AG04449 (cell line): ENCODE measurements at regions not wholly inside any gene's neighbourhood (a gene's known extent, or its start where the extent isn't known, plus 50 kb on each side); places are given as distances from the start of the nearest gene placed in this dataset.
A peak's percentile ranks its signal among the peaks of the same experiment; 100 is the strongest.

Experiments used
- CTCF ChIA-PET: fragments of 350-600 bp; formaldehyde crosslinking; extraction: SDS; loops from one replicate; lab custom pipeline; 2021; ENCODE audit warnings: antibody characterized with exemption; lab: Yijun Ruan, JAX
- POLR2A ChIA-PET: fragments of 400-600, 350-600 bp; formaldehyde crosslinking; extraction: SDS; loops from one replicate; lab custom pipeline; 2020; ENCODE audit warnings: antibody characterized with exemption, inconsistent platforms; lab: Yijun Ruan, JAX
- DNase-seq: peaks from one replicate; pipeline ENCODE4 v3.0.0-alpha.2; 2010; ENCODE audit warnings: low read depth, low spot score
- H3K4me3 ChIP-seq: 2 replicates; pipeline ENCODE4 v1.5.1; 2011; ENCODE audit warnings: low read depth, mild to moderate bottlenecking, control low read depth, low read length
- TF ChIP-seq, protein P1 (sequence below): IDR thresholded peaks from one replicate; pipeline ENCODE4 v1.5.1; 2011; ENCODE audit warnings: mild to moderate bottlenecking, moderate library complexity, low read length, control low read depth, inconsistent platforms; ENCODE audit not compliant: insufficient read depth; ENCODE audit errors: missing control alignments

DNA sequence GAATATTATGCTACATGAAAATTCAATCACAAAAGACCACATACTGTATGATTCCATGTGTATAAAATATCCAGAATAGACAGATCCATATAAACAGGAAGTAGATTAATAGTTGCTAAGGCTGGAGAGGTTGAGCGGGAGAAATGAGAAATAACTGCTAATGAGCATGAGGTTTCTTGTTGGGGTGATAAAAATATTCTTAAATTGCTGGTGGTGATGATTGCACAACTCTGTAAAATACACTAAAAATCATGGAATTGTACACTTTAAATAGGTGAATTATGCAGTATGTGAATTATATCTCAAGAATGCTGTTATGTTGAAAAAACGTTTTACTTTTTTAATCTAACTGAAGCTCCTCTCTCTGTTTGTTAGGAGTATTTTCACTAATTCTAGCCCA, 101.8 kb upstream of the CREB1 start:
- ChIA-PET POLR2A (no interaction called here), CTCF (no interaction called here)
- TF ChIP-seq, protein P1, sequence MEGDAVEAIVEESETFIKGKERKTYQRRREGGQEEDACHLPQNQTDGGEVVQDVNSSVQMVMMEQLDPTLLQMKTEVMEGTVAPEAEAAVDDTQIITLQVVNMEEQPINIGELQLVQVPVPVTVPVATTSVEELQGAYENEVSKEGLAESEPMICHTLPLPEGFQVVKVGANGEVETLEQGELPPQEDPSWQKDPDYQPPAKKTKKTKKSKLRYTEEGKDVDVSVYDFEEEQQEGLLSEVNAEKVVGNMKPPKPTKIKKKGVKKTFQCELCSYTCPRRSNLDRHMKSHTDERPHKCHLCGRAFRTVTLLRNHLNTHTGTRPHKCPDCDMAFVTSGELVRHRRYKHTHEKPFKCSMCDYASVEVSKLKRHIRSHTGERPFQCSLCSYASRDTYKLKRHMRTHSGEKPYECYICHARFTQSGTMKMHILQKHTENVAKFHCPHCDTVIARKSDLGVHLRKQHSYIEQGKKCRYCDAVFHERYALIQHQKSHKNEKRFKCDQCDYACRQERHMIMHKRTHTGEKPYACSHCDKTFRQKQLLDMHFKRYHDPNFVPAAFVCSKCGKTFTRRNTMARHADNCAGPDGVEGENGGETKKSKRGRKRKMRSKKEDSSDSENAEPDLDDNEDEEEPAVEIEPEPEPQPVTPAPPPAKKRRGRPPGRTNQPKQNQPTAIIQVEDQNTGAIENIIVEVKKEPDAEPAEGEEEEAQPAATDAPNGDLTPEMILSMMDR: no peak
- no peak overlapping the region for H3K4me3 ChIP-seq
- DNase-seq: no peak

DNA sequence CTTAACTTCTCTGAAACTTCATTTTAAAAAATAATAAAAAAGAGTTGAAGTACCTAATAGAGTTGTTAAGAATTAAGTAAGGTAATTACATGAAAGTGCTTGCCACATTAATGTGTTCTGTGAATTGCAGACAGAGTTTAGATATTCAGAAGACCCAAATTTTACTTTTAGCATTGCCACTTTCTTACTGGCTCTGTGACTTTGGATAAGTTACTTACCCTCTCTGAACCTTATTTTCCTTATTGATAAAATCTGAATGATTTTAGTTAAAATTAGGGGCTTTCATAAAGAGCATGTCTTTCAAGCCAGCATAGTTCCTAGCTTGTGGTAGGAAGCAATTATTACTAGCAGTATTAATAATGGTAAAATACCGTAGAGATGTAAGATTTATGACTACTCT, 101.2 kb upstream of the CREB1 start:
- ChIA-PET CTCF (no interaction called here), POLR2A (no interaction called here)
- no peak overlapping the region for H3K4me3 ChIP-seq
- TF ChIP-seq, protein P1: no peak
- no peak for DNase-seq

DNA sequence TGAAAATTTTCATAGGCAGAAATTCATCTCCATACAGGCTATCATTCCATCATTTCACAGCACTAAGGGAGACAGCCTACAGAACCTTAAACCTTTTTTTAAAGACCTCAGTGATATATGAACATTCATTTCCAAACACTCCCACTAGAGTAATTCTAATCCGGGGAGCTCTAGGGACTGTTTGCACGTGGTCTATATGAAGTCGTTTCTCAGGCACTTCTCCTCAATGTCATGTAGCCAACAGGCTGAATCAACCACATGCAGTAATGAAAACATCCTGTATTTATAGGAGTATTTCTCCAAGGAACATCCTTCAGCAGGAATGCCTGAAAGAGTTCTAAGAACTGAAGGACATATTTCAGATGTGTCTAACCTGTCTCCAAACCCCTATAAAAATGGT, 97.3 kb upstream of the CREB1 start:
- TF ChIP-seq, protein P1: no peak
- peak; percentile 34 for DNase-seq
- CTCF ChIA-PET: interaction anchor here (1.1 kb wide), 1 partner anchor 17 kb away, joined by 3 read pairs; no protein-coding TSS in a partner anchor
- POLR2A ChIA-PET: interaction anchor here (0.6 kb wide), 1 partner anchor 268 kb away, joined by 3 read pairs; no protein-coding TSS in a partner anchor
- no peak overlapping the region for H3K4me3 ChIP-seq

DNA sequence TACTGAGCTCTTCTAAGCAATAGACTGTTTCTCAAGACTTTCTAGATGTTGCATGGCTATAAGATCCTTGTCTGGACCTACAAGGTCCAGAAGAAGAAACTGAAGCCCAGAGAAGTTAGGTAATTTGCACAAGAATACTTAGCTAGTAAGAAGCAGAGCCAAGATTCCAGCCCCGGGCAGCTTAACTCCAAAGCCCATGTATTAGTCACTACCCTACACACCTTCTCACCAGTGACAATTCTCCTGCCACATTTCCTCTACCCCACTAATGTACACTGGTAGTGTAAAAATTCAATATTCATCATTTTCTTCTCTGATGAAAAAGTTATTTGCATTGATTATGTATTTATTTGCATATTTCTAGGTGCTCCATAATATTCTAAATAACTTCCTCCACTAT, 95.5 kb upstream of the CREB1 start:
- POLR2A ChIA-PET: no interaction called here

DNA sequence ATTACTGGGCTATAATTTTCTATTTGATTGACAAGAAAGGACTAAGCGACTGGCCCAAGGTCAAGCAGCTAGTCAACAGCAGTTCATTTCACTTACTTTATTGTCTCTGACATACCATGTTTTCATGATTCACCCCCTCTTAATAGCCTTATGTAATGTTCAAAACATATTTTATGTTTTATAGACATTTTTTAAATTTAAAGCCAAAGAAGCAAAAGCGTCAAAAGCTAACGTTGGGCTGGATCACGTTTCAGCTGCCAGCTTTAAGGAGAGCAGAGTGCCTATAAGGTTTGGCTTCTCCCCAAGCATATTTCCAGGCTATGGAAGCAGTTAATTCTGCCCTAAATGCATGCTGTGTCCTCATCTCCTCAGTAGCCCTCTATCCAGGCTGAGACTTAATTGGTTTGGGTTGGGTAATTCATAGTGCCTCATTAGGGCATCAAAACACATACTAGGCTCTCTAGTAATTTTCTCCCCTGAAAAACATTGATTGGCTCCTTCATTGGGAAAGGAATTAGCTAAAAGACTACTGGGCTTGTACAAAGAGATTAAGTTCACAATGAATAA, 94.8 kb upstream of the CREB1 start:
- TF ChIP-seq, protein P1: no peak
- no peak overlapping the region for H3K4me3 ChIP-seq
- no peak for DNase-seq
- POLR2A ChIA-PET: no interaction called here
- CTCF ChIA-PET: interaction anchor here (1.2 to 1.7 kb wide), 2 partner anchors 11 to 635 kb away, joined by 4 to 5 read pairs; no protein-coding TSS in a partner anchor

More for the DNA sequence above, 95.5 kb upstream of the CREB1 start:
- no peak for DNase-seq
- CTCF ChIA-PET: interaction anchor here (1.2 to 1.7 kb wide), 2 partner anchors 10 to 634 kb away, joined by 4 to 5 read pairs; no protein-coding TSS in a partner anchor
- no peak overlapping the region for H3K4me3 ChIP-seq
- TF ChIP-seq, protein P1: no peak

DNA sequence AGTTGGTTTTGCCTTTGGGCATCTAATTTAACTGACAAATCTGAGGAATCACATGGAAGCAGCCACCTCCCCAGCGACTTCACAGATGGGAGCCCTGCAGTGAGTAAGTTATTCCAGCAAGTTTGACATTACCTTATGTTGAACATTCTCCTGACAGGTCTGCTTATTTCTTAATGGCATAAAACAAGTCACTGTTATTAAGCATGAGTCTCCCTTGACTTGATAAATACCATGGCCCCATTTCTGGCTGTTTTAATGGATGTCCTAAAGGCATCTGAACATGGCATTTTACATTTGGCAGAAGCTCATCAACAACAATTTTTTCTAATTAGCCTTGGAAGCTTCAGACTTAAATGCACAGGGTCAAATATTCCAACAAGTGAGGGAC, 92.6 kb upstream of the CREB1 start:
- no peak overlapping the region for H3K4me3 ChIP-seq
- TF ChIP-seq, protein P1: no peak
- ChIA-PET POLR2A (no interaction called here), CTCF (no interaction called here)
- no peak for DNase-seq
